Keratinocyte (primary cell): ENCODE measurements at regions not wholly inside any gene's neighbourhood (a gene's known extent, or its start where the extent isn't known, plus 50 kb on each side); places are given as distances from the start of the nearest gene placed in this dataset.

Experiments
- DNase-seq: peaks from one replicate; pipeline ENCODE4 v3.0.0-alpha.2; 2011; ENCODE audit warnings: low read depth, missing footprints, low spot score
- FAIRE-seq: peaks from 2 replicates; lab custom pipeline; 2011; peaks lifted over from hg19 to GRCh38; lab: Jason Lieb, UNC
- H2AFZ ChIP-seq: 2 replicates; pipeline ENCODE4 v1.6.0; 2012; ENCODE audit warnings: low read length, control low read depth, inconsistent platforms; ENCODE audit not compliant: control insufficient read depth
- H3K27ac ChIP-seq: 2 replicates; pipeline ENCODE4 v1.5.1; 2011; ENCODE audit warnings: low read length; ENCODE audit not compliant: control insufficient read depth, insufficient read depth
- H3K27me3 ChIP-seq: 3 replicates; pipeline ENCODE4 v1.6.0; 2011; ENCODE audit warnings: low read length; ENCODE audit not compliant: control insufficient read depth, insufficient read depth; ENCODE audit errors: extremely low read depth
- H3K36me3 ChIP-seq, 2 experiments: 2 replicates in 1 of 2; 3 replicates in 1 of 2; pipeline ENCODE4 v1.5.1; 2011; ENCODE audit warnings: low read length in 2 of 2, mild to moderate bottlenecking in 1 of 2; ENCODE audit not compliant: control insufficient read depth in 2 of 2, insufficient read depth in 2 of 2; ENCODE audit errors: extremely low read depth in 1 of 2
- H3K4me1 ChIP-seq: 3 replicates; pipeline ENCODE4 v1.5.1; 2011; ENCODE audit warnings: low read length; ENCODE audit not compliant: control insufficient read depth, insufficient read depth; ENCODE audit errors: extremely low read depth
- H3K4me2 ChIP-seq: 3 replicates; pipeline ENCODE4 v1.6.0; 2011; ENCODE audit warnings: low read depth, low read length; ENCODE audit not compliant: control insufficient read depth, insufficient read depth; ENCODE audit errors: extremely low read depth
- H3K4me3 ChIP-seq, 3 experiments: fragments of 200-600 bp in 1 of 3; sonication (generic) in 1 of 3; 2 replicates in 2 of 3; 3 replicates in 1 of 3; pipeline ENCODE4 v1.5.1; 2011 to 2016; ENCODE audit warnings: low read length in 3 of 3, mild to moderate bottlenecking in 3 of 3, control low read depth in 2 of 3, inconsistent platforms in 1 of 3, low read depth in 1 of 3, mixed read lengths in 1 of 3, mixed run types in 1 of 3, moderate library complexity in 1 of 3; ENCODE audit not compliant: control insufficient read depth in 2 of 3, insufficient read depth in 2 of 3; ENCODE audit errors: extremely low read depth in 1 of 3
- H3K79me2 ChIP-seq: 2 replicates; pipeline ENCODE4 v1.6.0; 2012; ENCODE audit warnings: low read length; ENCODE audit not compliant: control insufficient read depth, insufficient read depth
- H3K9ac ChIP-seq: 3 replicates; pipeline ENCODE4 v1.6.0; 2011; ENCODE audit warnings: low read length; ENCODE audit not compliant: control insufficient read depth, insufficient read depth; ENCODE audit errors: extremely low read depth
- H3K9me1 ChIP-seq: 3 replicates; pipeline ENCODE4 v1.6.0; 2011; ENCODE audit warnings: low read length; ENCODE audit not compliant: control insufficient read depth, insufficient read depth; ENCODE audit errors: extremely low read depth
- H3K9me3 ChIP-seq: 2 replicates; pipeline ENCODE4 v1.5.1; 2012; ENCODE audit warnings: low read depth, low read length; ENCODE audit not compliant: control insufficient read depth
- H4K20me1 ChIP-seq: 3 replicates; pipeline ENCODE4 v1.6.0; 2011; ENCODE audit warnings: low read length; ENCODE audit not compliant: control insufficient read depth, insufficient read depth; ENCODE audit errors: extremely low read depth
- CTCF ChIP-seq, 3 experiments: IDR thresholded peaks in 1 of 3; conservative IDR thresholded peaks in 1 of 3; optimal IDR thresholded peaks in 1 of 3; 2 replicates in 2 of 3; 3 replicates in 1 of 3; pipeline versions ENCODE3 to v1.5.1; 2011; ENCODE audit warnings: low read length in 3 of 3, mild to moderate bottlenecking in 3 of 3, moderate library complexity in 2 of 3, control low read depth in 1 of 3, inconsistent platforms in 1 of 3; ENCODE audit not compliant: insufficient read depth in 2 of 3; ENCODE audit errors: extremely low read depth in 1 of 3
- EZH2 ChIP-seq: IDR thresholded peaks from one replicate; pipeline ENCODE4 v1.6.1; 2012; ENCODE audit warnings: inconsistent platforms, mild to moderate bottlenecking, low read length, moderate library complexity
- dilution Hi-C: fragments of 300-500 bp; cut with MboI; formaldehyde crosslinking; loops from one replicate; pipeline ENCODE4 v1.7.0; 2020; ENCODE audit warnings: low sequenced_read_pairs; ENCODE audit not compliant: extremely low pct_ligation_motif_present

GRCh38 chr2:118186858-118187254 lies 98.6 kb downstream of the INSIG2 start:
- Histone ChIP-seq H3K79me2 (no peaks in the 10 kb centered on the region), H3K4me3 (no peak overlapping the region), H4K20me1 (no peaks in the 10 kb centered on the region), H3K9me3 (no peaks in the 10 kb centered on the region), H3K27ac (no peak overlapping the region), H3K4me1 (no peaks in the 10 kb centered on the region), H3K36me3 (no peaks in the 10 kb centered on the region), H3K9me1 (no peaks in the 10 kb centered on the region), H3K9ac (peak overlapping the region; percentile 76), H3K4me2 (peak overlapping the region; percentile 87), H3K27me3 (no peaks in the 10 kb centered on the region), H2AFZ (peak overlapping the region; percentile 94)
- TF ChIP-seq CTCF (optimal IDR thresholded peaks at IDR 0.05 in 1 of 3, IDR thresholded peaks at IDR 0.05 in 1 of 3, conservative IDR thresholded peaks at IDR 0.05 in 1 of 3; ENCODE audit: extremely low read depth in 1 of 3, insufficient read depth in 2 of 3, low read length in 3 of 3) (no peak), EZH2 (no peak)
- DNase-seq (no peak), FAIRE-seq (no peak)
- dilution Hi-C loops, result no loop called here

GRCh38 chr2:118186110-118186857 lies 98.0 kb downstream of the INSIG2 start:
- peak; percentile 49 for FAIRE-seq
- H3K9me3 ChIP-seq, result no peaks in the 10 kb centered on the region

More at GRCh38 chr2:118186110-118186857, 98.0 kb downstream of the INSIG2 start:
- H3K4me3 ChIP-seq, result peak overlapping the region; percentile 52 to 81 (median 77)
- no peaks in the 10 kb centered on the region for H3K79me2 ChIP-seq
- H2AFZ ChIP-seq, result peak overlapping the region; percentile 94
- H3K36me3 ChIP-seq, result no peaks in the 10 kb centered on the region
- no peaks in the 10 kb centered on the region for H3K9me1 ChIP-seq
- peak overlapping the region; percentile 87 for H3K4me2 ChIP-seq
- TF ChIP-seq EZH2 (no peak), CTCF (optimal IDR thresholded peaks at IDR 0.05 in 1 of 3, IDR thresholded peaks at IDR 0.05 in 1 of 3, conservative IDR thresholded peaks at IDR 0.05 in 1 of 3; ENCODE audit: extremely low read depth in 1 of 3, insufficient read depth in 2 of 3, low read length in 3 of 3) (peak in 1 of 3 experiments; percentile 15)
- H3K27ac ChIP-seq, result peak overlapping the region; percentile 36
- peak overlapping the region; percentile 76 for H3K9ac ChIP-seq
- dilution Hi-C loops, result no loop called here
- H3K4me1 ChIP-seq, result no peaks in the 10 kb centered on the region
- H3K27me3 ChIP-seq, result no peaks in the 10 kb centered on the region
- no peaks in the 10 kb centered on the region for H4K20me1 ChIP-seq
- DNase-seq, result no peak
